GM12878 (cell line): ENCODE measurements at regions not wholly inside any gene's neighbourhood (a gene's known extent, or its start where the extent isn't known, plus 50 kb on each side); places are given as distances from the start of the nearest gene placed in this dataset.

ENCODE experiments used
- CBFB ChIP-seq: IDR thresholded peaks from 2 replicates; pipeline ENCODE4 v1.6.1; 2016; ENCODE audit warnings: antibody characterized with exemption, low read depth
- CTCF ChIP-seq, 3 experiments: IDR thresholded peaks in 2 of 3; conservative IDR thresholded peaks in 1 of 3; 2 replicates each; pipeline ENCODE4 v1.5.1; 2011; ENCODE audit warnings: low read depth in 3 of 3, low read length in 3 of 3, mild to moderate bottlenecking in 3 of 3, control low read depth in 2 of 3, moderate library complexity in 2 of 3, inconsistent platforms in 1 of 3, mixed read lengths in 1 of 3; ENCODE audit not compliant: control insufficient read depth in 2 of 3, insufficient read depth in 1 of 3; ENCODE audit errors: extremely low read depth in 1 of 3
- ETV6 ChIP-seq, 2 experiments: fragments of 450-650 bp in 1 of 2; IDR thresholded peaks in 1 of 2; conservative IDR thresholded peaks in 1 of 2; 2 replicates each; pipeline ENCODE4 v1.6.1; 2014; ENCODE audit warnings: antibody characterized with exemption in 1 of 2, borderline replicate concordance in 1 of 2, low read depth in 1 of 2, mild to moderate bottlenecking in 1 of 2, moderate library complexity in 1 of 2
- EZH2 ChIP-seq: IDR thresholded peaks from 2 replicates; pipeline ENCODE4 v1.6.1; 2012; ENCODE audit warnings: low read depth, mild to moderate bottlenecking, control low read depth, inconsistent platforms, low read length, borderline replicate concordance; ENCODE audit not compliant: control insufficient read depth
- FOS ChIP-seq: IDR thresholded peaks from 3 replicates; pipeline ENCODE4 v1.6.1; 2011; ENCODE audit warnings: borderline replicate concordance; ENCODE audit not compliant: insufficient read length; ENCODE audit errors: extremely low read depth
- IRF3 ChIP-seq: fragments of 450-650 bp; IDR thresholded peaks from 2 replicates; pipeline ENCODE4 v1.6.1; 2014; ENCODE audit warnings: mild to moderate bottlenecking
- PRDM15 ChIP-seq: fragments of 450-650 bp; formaldehyde crosslinking; IDR thresholded peaks from 2 replicates; pipeline ENCODE4 v1.4.0; 2020; ENCODE audit warnings: mild to moderate bottlenecking, moderate library complexity
- RAD21 ChIP-seq: IDR thresholded peaks from 2 replicates; pipeline ENCODE4 v1.6.1; 2011; ENCODE audit warnings: mild to moderate bottlenecking, low read depth, low read length, moderate library complexity; ENCODE audit not compliant: insufficient read depth
- SUZ12 ChIP-seq: fragments of 200-600 bp; sonication (generic); IDR thresholded peaks from one replicate; pipeline ENCODE4 v1.6.1; 2018; ENCODE audit warnings: antibody characterized with exemption, mild to moderate bottlenecking; ENCODE audit not compliant: unreplicated experiment
- TARDBP ChIP-seq: IDR thresholded peaks from 2 replicates; pipeline ENCODE4 v1.6.1; 2016; ENCODE audit warnings: borderline replicate concordance
- TCF3 ChIP-seq: IDR thresholded peaks from 2 replicates; pipeline ENCODE4 v1.6.1; 2012; ENCODE audit warnings: low read depth, mild to moderate bottlenecking, low read length, borderline replicate concordance; ENCODE audit not compliant: insufficient read depth

DNA sequence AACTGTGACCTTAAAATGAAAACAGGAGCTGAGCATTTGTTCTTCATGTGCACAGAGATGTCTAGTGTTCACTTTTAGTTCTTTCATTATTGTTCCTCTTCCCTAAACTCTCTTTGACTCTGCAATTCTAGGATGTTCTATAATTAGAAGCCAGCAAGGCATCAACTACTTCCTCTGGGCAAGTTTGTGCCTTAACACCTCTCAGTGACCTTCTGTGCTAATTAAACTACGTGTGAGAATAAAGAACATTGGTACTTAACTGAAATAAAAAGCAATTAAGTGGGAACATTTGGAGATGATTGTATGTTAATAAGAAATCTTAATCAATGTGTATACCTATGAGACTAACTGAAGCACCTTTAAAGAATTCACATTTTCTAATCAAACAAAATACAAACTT is 242.8 kb downstream of the RASEF start:
- TF ChIP-seq RAD21 (no peak), EZH2 (no peak), PRDM15 (CRISPR knock-in tag) (no peak), TARDBP (no peak), CBFB (no peak), ETV6 (conservative IDR thresholded peaks at IDR 0.05 in 1 of 2, IDR thresholded peaks at IDR 0.05 in 1 of 2; ENCODE audit: borderline replicate concordance in 1 of 2, low read depth in 1 of 2) (no peak), FOS (no peak), CTCF (IDR thresholded peaks at IDR 0.05 in 2 of 3, conservative IDR thresholded peaks at IDR 0.05 in 1 of 3; ENCODE audit: control insufficient read depth in 2 of 3, extremely low read depth in 1 of 3, insufficient read depth in 1 of 3, low read depth in 3 of 3, low read length in 3 of 3) (no peak), TCF3 (no peak), IRF3 (no peak), SUZ12 (no peak)
